ENCODE measurements at regions not wholly inside any gene's neighbourhood (a gene's known extent, or its start where the extent isn't known, plus 50 kb on each side); places are given as distances from the start of the nearest gene placed in this dataset.

- TF ChIP-seq EZH2phosphoT487 (IDR thresholded peaks at IDR 0.05; ENCODE audit: borderline replicate concordance, low read depth, low read length), result no peak
- Histone ChIP-seq H4K20me1 (ENCODE audit: insufficient read depth, low read length) (no peaks in the 10 kb centered on the region), H3K36me3 (ENCODE audit: insufficient read depth, low read length) (no peaks in the 10 kb centered on the region), H3K9me2 (ENCODE audit: insufficient read depth, low read length) (no peaks in the 10 kb centered on the region), H3K9me3 (ENCODE audit: low read length) (no peaks in the 10 kb centered on the region), H3K4me1 (ENCODE audit: insufficient read depth, low read length, poor library complexity, severe bottlenecking) (no peaks in the 10 kb centered on the region), H2AFZ (ENCODE audit: low read length) (0 out of 2 replicates have a peak overlapping the region, but pooled peaks have one; percentile 26), H3K4me3 (ENCODE audit: low read depth, low read length, poor library complexity, severe bottlenecking) (no peak overlapping the region), H3K79me2 (ENCODE audit: insufficient read depth, low read depth, low read length) (no peaks in the 10 kb centered on the region), H3K27ac (ENCODE audit: low read depth, low read length, poor library complexity, severe bottlenecking) (no peak overlapping the region), H3K4me2 (ENCODE audit: low read length) (no peak overlapping the region)
- CTCF ChIA-PET (ENCODE audit: unreplicated experiment), result no interaction called here
- BruUV-seq (replicated peaks), result no TSS peak
- POLR2A ChIA-PET, result no interaction called here
- no peak for DNase-seq (ENCODE audit: low spot score)
- intact Hi-C loops (cut with micrococcal nuclease; ENCODE audit: unreplicated experiment), result no loop called here
These were observed 130.3 kb upstream of the FAM98A start for GRCh38 chr2:33729353-33729752.

GRCh38 chr2:33728106-33728505, 129.0 kb upstream of the FAM98A start:
- no peaks in the 10 kb centered on the region for H4K20me1 ChIP-seq (ENCODE audit: insufficient read depth, low read length)
- H3K36me3 ChIP-seq (ENCODE audit: insufficient read depth, low read length), result no peaks in the 10 kb centered on the region
- intact Hi-C loops (cut with micrococcal nuclease; ENCODE audit: unreplicated experiment), result no loop called here
- ChIA-PET CTCF (ENCODE audit: unreplicated experiment) (no interaction called here), POLR2A (interaction anchor here (0.5 kb wide), 1 partner anchor 52 kb away, joined by 3 read pairs; no protein-coding TSS in a partner anchor)
- H3K9me3 ChIP-seq (ENCODE audit: low read length), result no peaks in the 10 kb centered on the region
- H3K79me2 ChIP-seq (ENCODE audit: insufficient read depth, low read depth, low read length), result no peaks in the 10 kb centered on the region
- no peaks in the 10 kb centered on the region for H3K9me2 ChIP-seq (ENCODE audit: insufficient read depth, low read length)
- no peak overlapping the region for H3K27ac ChIP-seq (ENCODE audit: low read depth, low read length, poor library complexity, severe bottlenecking)
- no peak for DNase-seq (ENCODE audit: low spot score)
- no peak for TF ChIP-seq EZH2phosphoT487 (IDR thresholded peaks at IDR 0.05; ENCODE audit: borderline replicate concordance, low read depth, low read length)
- no peak for TF ChIP-seq CTCF (conservative IDR thresholded peaks at IDR 0.05; ENCODE audit: low read length)
- H2AFZ ChIP-seq (ENCODE audit: low read length), result no peak overlapping the region
- H3K4me1 ChIP-seq (ENCODE audit: insufficient read depth, low read length, poor library complexity, severe bottlenecking), result no peaks in the 10 kb centered on the region
- no peak overlapping the region for H3K4me3 ChIP-seq (ENCODE audit: low read depth, low read length, poor library complexity, severe bottlenecking)
- H3K4me2 ChIP-seq (ENCODE audit: low read length), result no peak overlapping the region
- no TSS peak for BruUV-seq (replicated peaks)

GRCh38 chr2:33727361-33728032, 128.4 kb upstream of the FAM98A start:
- TF ChIP-seq CTCF (conservative IDR thresholded peaks at IDR 0.05; ENCODE audit: low read length) (no peak), EZH2phosphoT487 (IDR thresholded peaks at IDR 0.05; ENCODE audit: borderline replicate concordance, low read depth, low read length) (no peak)

More at GRCh38 chr2:33727361-33728032, 128.4 kb upstream of the FAM98A start:
- H3K4me2 ChIP-seq (ENCODE audit: low read length), result no peak overlapping the region
- H3K9me2 ChIP-seq (ENCODE audit: insufficient read depth, low read length), result no peaks in the 10 kb centered on the region
- POLR2A ChIA-PET, result no interaction called here
- CTCF ChIA-PET (ENCODE audit: unreplicated experiment), result no interaction called here
- BruUV-seq (replicated peaks), result no TSS peak
- H3K4me3 ChIP-seq (ENCODE audit: low read depth, low read length, poor library complexity, severe bottlenecking), result no peak overlapping the region
- no peaks in the 10 kb centered on the region for H4K20me1 ChIP-seq (ENCODE audit: insufficient read depth, low read length)
- H3K9me3 ChIP-seq (ENCODE audit: low read length), result no peaks in the 10 kb centered on the region
- intact Hi-C loops (cut with micrococcal nuclease; ENCODE audit: unreplicated experiment), result no loop called here
- no peaks in the 10 kb centered on the region for H3K79me2 ChIP-seq (ENCODE audit: insufficient read depth, low read depth, low read length)
- H2AFZ ChIP-seq (ENCODE audit: low read length), result no peak overlapping the region
- no peaks in the 10 kb centered on the region for H3K4me1 ChIP-seq (ENCODE audit: insufficient read depth, low read length, poor library complexity, severe bottlenecking)
- no peak for DNase-seq (ENCODE audit: low spot score)
- H3K27ac ChIP-seq (ENCODE audit: low read depth, low read length, poor library complexity, severe bottlenecking), result no peak overlapping the region
- H3K36me3 ChIP-seq (ENCODE audit: insufficient read depth, low read length), result no peaks in the 10 kb centered on the region

Measured in OCI-LY7 (cell line).